Mucosa of gallbladder (tissue), 1 donor: ENCODE measurements at regions not wholly inside any gene's neighbourhood (a gene's known extent, or its start where the extent isn't known, plus 50 kb on each side); places are given as distances from the start of the nearest gene placed in this dataset.

Source experiments
- DNase-seq: peaks from one replicate; pipeline ENCODE4 v3.0.0-alpha.2; 2020; ENCODE audit warnings: low spot score
- donor health status: DM: no; HTN: no; CAD: no.

GRCh38 chr10:6342096-6342685 is 139.5 kb downstream of the PFKFB3 start:
- no peak for DNase-seq

DNA sequence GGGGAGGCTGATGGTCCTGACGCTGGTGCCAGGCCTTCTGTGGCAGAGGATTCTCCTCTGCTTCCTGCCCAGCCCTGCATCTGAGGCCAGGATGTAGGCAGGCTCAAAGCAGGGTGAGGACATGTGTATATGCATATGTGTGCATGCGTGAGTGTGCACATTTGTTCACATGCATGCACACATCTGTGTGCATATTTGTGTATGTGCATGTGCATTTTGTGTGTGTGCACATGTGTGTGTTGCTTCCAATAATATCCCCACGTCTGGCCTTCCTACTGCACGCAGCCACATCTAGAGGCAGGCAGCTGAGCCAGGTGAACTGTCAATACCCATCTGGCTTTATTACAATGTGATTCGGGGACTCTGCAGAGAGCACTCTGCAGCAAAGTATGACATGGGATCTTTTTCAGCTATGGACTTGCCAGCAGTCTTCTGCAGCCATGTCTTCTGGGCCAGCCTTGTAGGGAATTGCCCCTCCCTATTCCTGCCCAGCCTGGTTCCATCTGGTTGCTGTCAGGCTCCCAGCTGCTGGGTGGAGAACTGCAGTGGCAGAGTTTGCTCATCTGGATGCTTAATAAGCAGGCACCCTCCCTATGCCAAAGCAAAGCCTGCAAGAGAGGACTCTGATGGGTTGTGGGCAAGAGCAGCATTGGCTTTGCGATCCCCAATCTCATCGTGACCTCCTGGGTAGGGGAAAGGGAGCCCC is 140.7 kb downstream of the PFKFB3 start:
- DNase-seq, result no peak

DNA sequence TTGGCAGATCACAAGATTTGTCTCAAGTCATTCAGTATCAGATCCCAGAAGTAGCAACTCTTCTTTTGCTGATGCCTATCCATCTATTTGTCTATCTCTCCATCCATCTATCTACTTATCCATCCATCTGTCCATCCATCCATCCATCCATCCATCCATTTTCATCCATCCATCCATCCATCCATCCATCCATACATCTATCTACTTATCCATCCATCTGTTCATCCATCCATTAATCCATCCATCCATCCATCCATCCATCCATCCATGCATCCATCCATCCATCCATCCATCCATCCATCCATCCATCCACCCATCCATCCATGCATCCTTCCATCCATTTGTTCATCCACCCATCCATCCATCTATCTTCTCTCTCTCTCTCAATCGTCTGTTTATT is 142.7 kb downstream of the PFKFB3 start:
- DNase-seq, result no peak

DNA sequence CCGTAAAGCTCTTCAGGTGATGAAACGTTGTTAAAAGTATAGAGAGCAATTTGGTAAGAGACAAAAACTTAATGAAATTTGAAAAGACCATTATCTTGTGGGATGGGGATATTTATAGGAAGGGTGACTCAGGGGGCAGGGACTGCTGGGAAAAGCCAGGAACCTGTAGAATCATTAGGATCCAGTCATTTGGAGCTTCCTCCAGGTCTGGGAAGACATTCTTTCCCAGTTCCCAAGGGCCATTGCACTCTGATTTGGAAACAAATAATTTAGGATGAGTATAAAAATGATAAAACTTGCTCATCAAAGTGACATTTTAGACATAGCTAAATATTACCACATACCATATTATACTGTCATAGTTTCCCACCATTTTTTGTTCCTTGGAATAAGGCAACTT is 143.9 kb downstream of the PFKFB3 start:
- DNase-seq, result no peak

GRCh38 chr10:6347391-6347951 is 144.7 kb downstream of the PFKFB3 start:
- no peak for DNase-seq

- peak; percentile 46 for DNase-seq
Observed at GRCh38 chr10:6348096-6348874, 145.6 kb downstream of the PFKFB3 start.

DNA sequence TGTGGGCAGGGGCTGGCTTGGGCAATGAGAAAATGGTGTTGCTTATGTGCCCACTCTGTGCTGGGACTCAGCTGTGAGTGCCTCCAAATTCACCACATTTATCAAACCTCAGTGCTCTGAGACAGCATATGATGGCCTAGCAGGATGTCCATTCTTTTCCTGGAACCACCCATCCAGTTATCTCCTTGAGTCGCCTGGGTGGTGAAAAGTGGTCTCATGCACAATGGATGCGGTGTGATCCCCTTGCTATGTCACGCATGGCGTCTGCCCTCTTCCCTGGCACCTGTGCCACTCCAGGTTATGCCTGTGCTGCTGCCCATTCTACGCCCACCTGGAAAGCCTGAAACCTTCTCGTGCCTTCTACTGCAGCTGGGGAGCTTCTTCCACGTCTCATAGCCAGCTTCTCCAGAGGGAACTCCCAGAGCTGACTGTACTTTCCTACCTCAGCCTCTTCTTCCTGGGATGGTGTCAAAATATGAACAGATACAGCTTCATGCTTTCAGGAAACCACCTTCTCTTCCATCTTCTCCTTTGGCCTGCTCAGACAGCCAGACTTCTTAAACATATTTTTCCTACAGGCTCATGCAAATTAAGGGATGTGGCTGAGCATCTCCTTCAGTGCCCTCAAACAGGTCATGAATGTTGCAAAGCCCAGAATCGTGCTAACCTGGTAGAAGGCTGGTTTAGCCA is 147.3 kb downstream of the PFKFB3 start:
- DNase-seq, result no peak

DNA sequence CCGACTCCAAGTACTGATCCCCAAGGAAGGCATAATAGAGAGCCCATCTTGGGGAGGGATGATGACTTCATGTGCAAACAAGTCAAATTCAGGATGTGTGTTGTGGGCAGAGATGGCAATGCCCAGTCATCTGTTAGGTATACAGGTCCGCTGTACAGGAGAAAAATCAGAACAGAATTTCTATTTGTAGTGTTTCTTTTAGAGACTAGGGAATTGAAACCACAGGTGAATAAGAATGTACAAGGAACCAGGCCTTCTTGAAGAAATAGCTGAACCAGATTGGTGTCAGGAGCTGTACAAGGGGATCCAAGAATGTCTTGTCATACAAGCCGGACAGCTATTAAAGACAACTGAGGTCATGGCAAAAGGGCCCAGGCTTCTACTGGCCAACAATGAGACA is 147.9 kb downstream of the PFKFB3 start:
- DNase-seq, result no peak

GRCh38 chr10:6351495-6351894 is 148.8 kb downstream of the PFKFB3 start:
- no peak for DNase-seq

DNA sequence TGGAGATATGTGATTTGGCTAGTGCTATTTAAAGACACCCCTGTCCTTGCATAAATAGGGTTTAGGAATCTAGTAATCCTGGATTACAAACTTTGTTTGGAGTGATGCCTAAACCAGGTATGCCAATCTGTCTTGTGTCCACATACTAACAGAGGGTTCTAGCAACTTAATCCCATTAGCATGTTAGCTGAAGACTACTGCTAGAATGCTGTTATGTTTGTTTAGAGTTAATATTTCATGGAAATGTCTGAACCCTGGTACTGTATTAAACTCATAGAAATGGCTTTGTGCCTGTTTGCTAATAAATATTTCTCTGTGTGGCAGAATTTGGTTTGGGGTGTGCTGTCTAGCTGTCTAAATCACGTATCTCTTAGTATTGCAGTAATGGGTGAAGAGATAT is 150.8 kb downstream of the PFKFB3 start:
- DNase-seq, result no peak

DNA sequence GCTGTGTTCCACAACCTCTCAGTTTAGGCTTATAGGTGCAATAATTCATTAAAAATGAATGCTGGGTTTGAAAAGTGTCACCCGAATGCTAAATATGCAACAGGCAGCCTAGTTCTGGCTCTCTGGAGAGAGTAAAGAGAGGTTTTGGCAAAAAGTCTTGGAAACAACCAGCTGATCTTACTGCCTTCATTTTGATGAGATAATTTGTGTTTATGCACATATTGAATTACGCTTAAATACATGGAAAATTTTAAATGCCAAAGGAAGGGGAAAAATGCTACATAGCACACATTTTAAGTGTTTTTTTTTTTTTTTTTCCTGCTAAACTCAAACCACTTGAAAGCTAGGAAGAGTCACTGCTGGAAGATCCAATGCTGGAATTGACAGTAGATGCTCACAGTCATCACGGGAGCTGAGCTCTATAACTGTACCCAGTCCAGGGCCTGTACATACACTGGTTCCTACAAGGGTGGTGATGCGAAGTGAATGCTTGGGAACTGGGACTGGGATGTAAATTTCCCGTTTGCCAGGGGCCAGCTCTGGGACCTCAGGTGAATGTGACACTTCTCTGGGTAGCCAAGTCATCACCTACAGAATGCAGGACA is 151.5 kb downstream of the PFKFB3 start:
- DNase-seq, result no peak

GRCh38 chr10:6356280-6356793 is 153.6 kb downstream of the PFKFB3 start:
- DNase-seq, result no peak

DNA sequence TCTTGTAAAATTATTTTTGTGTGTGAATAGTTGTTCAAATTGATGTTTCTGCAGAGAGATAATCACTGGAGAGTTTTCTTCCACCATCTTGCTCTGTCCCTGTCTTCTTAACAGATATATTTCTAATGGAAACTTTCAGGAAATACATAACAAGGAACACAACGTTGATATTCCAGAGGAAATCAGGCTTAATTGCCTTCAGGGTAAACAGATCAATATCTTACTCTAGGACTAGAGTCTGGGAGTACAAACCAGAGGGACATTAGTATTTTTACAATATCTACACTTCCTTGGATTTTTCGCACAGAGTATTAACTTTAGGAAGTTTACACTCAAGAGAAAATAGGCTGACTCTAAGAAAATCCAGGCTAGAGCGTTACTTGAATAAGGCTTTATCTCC is 159.1 kb downstream of the PFKFB3 start:
- DNase-seq, result no peak

- DNase-seq, result no peak
Observed at GRCh38 chr10:6362879-6363278, 160.1 kb downstream of the PFKFB3 start.

DNA sequence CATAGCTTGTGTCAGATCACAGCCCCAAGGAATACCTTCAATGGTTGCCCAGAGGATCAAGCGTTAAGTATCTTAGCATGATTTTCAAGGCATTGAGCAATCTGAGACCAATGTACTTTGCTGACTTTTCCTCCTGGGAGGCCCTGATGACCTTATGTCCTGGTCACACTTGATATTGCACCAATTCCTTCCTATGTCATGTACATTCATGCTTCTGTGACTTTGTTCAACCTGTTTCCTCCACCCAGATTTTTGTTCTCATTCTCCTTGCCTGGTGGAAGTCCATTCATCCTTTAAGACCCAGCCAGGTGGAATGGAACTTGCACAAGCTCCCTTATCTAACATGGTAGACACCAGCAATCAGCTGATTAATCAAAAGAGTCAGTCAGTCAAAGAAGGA is 160.8 kb downstream of the PFKFB3 start:
- no peak for DNase-seq

DNA sequence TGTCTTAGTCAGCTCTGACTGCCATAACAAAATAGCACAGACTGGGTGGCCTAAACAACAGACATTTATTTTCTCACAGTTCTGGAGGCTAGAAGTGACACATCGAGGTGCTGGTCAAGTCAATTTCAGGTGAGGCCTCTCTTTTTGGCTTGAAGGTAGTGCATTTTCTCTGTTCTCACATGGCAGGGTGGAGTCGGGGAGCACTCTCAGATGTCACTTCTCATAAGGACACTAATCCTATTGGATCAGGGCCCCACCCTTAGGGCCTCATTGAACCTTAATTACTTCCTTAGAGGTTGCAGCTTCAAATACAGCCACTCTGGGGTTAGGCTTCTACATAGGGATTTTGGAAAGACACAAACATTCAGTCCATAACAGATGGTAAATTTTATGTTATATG is 161.6 kb downstream of the PFKFB3 start:
- no peak for DNase-seq

DNA sequence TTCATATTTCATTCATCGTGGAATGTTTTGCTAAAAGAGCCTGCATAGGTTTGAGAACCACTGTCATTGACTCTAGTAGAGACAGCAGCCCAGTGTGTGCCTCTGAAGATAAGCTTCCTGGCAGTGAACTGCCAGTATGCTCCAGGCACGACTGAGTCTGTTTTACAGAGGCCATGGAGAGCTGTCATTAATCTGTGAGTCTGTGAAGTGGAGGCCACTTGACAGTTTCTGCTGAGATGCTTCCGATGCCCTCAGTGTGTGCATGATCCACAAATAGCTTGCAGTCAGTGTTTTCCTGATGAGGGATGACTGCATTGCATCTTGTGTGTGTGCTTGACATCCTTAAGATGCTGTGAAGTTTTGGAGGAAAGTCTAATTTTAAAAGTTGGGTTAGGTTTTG is 162.2 kb downstream of the PFKFB3 start:
- no peak for DNase-seq

DNA sequence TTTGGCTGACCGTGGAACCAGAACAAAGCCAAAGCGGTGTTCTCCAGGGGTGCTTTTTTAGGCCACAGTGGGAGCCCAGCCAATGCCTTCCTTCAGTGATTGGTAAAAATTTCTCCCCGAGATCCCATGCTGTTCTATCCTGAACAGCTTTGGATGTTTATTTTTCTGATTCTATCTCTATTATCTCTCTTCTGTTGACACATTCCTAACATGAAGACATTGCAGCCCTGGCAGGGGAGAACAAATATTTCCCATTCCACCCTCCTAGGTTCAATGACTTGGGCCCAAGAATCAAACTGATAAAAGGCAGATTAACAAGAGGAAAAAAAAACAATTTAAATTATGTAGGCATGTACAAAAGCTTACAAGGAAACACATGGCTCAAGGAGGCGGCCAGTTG is 162.7 kb downstream of the PFKFB3 start:
- no peak for DNase-seq
